Neuronal stem cell (in vitro differentiated cells): ENCODE measurements at regions not wholly inside any gene's neighbourhood (a gene's known extent, or its start where the extent isn't known, plus 50 kb on each side); places are given as distances from the start of the nearest gene placed in this dataset.

Experiments used
- DNase-seq: peaks from one replicate; pipeline ENCODE4 v3.0.0-alpha.2; 2013; ENCODE audit warnings: low spot score
- H2AFZ ChIP-seq: one replicate; pipeline ENCODE4 v1.6.1; 2013; ENCODE audit warnings: mild to moderate bottlenecking, low read length, inconsistent platforms
- H2AK5ac ChIP-seq: 2 replicates; pipeline ENCODE4 v1.6.1; 2013; ENCODE audit warnings: low read depth, mild to moderate bottlenecking, inconsistent platforms, low read length, moderate library complexity, mixed read lengths
- H2BK120ac ChIP-seq: 2 replicates; pipeline ENCODE4 v1.6.1; 2013; ENCODE audit warnings: low read depth, mild to moderate bottlenecking, inconsistent platforms, low read length, moderate library complexity, mixed read lengths
- H2BK12ac ChIP-seq: one replicate; pipeline ENCODE4 v1.6.1; 2013; ENCODE audit warnings: low read length, inconsistent platforms
- H2BK15ac ChIP-seq: 2 replicates; pipeline ENCODE4 v1.6.1; 2013; ENCODE audit warnings: mild to moderate bottlenecking, low read length, inconsistent platforms, mixed read lengths
- H2BK5ac ChIP-seq: one replicate; pipeline ENCODE4 v1.6.1; 2013; ENCODE audit warnings: inconsistent platforms, mild to moderate bottlenecking, low read length, moderate library complexity
- H3K14ac ChIP-seq: one replicate; pipeline ENCODE4 v1.6.1; 2013; ENCODE audit warnings: low read length, inconsistent platforms
- H3K18ac ChIP-seq: 2 replicates; pipeline ENCODE4 v1.6.1; 2013; ENCODE audit warnings: low read length, inconsistent platforms
- H3K23ac ChIP-seq: 2 replicates; pipeline ENCODE4 v1.6.1; 2013; ENCODE audit warnings: low read depth, mild to moderate bottlenecking, mixed read lengths, low read length, inconsistent platforms; ENCODE audit not compliant: poor library complexity
- H3K27ac ChIP-seq: replicated peaks from 3 replicates; pipeline ENCODE4 v1.5.1; 2013; ENCODE audit warnings: low read length, inconsistent platforms
- H3K27me3 ChIP-seq, 3 experiments: 2 replicates each; pipeline ENCODE4 v1.6.1; 2013; ENCODE audit warnings: low read length in 3 of 3, mild to moderate bottlenecking in 2 of 3, inconsistent platforms in 1 of 3, low read depth in 1 of 3, mixed read lengths in 1 of 3, moderate library complexity in 1 of 3; ENCODE audit not compliant: control insufficient read depth in 3 of 3, insufficient read depth in 3 of 3
- H3K36me3 ChIP-seq, 2 donors: replicated peaks in 1 of 2; 2 replicates each; pipeline ENCODE4 v1.6.1; 2013; ENCODE audit warnings: low read length in 2 of 2; ENCODE audit not compliant: control insufficient read depth in 2 of 2, insufficient read depth in 2 of 2
- H3K4ac ChIP-seq: 2 replicates; pipeline ENCODE4 v1.6.1; 2013; ENCODE audit warnings: inconsistent platforms, mild to moderate bottlenecking, low read length, moderate library complexity
- H3K4me1 ChIP-seq, 2 donors: 1 replicate in 1 of 2; 2 replicates in 1 of 2; pipeline ENCODE4 v1.6.1; 2013; ENCODE audit warnings: low read length in 2 of 2, low read depth in 1 of 2; ENCODE audit not compliant: control insufficient read depth in 2 of 2, insufficient read depth in 1 of 2
- H3K4me2 ChIP-seq: one replicate; pipeline ENCODE4 v1.6.1; 2013; ENCODE audit warnings: mild to moderate bottlenecking, low read length, inconsistent platforms; ENCODE audit not compliant: insufficient read depth, poor library complexity, severe bottlenecking
- H3K4me3 ChIP-seq, 2 donors: 2 replicates each; pipeline ENCODE4 v1.5.1; 2013; ENCODE audit warnings: low read length in 2 of 2, mild to moderate bottlenecking in 2 of 2, inconsistent platforms in 1 of 2, moderate library complexity in 1 of 2
- H3K79me1 ChIP-seq: one replicate; pipeline ENCODE4 v1.6.1; 2013; ENCODE audit warnings: low read depth, mild to moderate bottlenecking, inconsistent platforms, low read length, moderate library complexity
- H3K9ac ChIP-seq: one replicate; pipeline ENCODE4 v1.6.1; 2013; ENCODE audit warnings: mild to moderate bottlenecking, low read depth, low read length, inconsistent platforms; ENCODE audit not compliant: poor library complexity
- H3K9me3 ChIP-seq, 2 donors: replicated peaks in 1 of 2; 2 replicates each; pipeline versions ENCODE3 to v1.6.1; 2013; ENCODE audit warnings: low read length in 2 of 2, mild to moderate bottlenecking in 2 of 2, inconsistent platforms in 1 of 2, low read depth in 1 of 2, mixed read lengths in 1 of 2, moderate library complexity in 1 of 2; ENCODE audit not compliant: control insufficient read depth in 2 of 2, insufficient read depth in 1 of 2
- H4K8ac ChIP-seq: one replicate; pipeline ENCODE4 v1.6.1; 2013; ENCODE audit warnings: low read depth, mild to moderate bottlenecking, inconsistent platforms, low read length, moderate library complexity
- H4K91ac ChIP-seq: one replicate; pipeline ENCODE4 v1.6.1; 2013; ENCODE audit warnings: low read length, low read depth, mild to moderate bottlenecking, inconsistent platforms; ENCODE audit not compliant: poor library complexity
- WGBS, 2 donors: extraction: QIAGEN DNeasy Blood & Tissue Kit; methylation state at CpG; one replicate each; pipeline ENCODE4 v1.1.7; 2013; ENCODE audit warnings: missing lambda C conversion rate in 2 of 2, mixed read lengths in 1 of 2; ENCODE audit not compliant: insufficient read length in 2 of 2, insufficient replicate concordance in 1 of 2; ENCODE audit errors: extremely low coverage in 2 of 2; 5-methylcytosine and 5-hydroxymethylcytosine counted together

DNA sequence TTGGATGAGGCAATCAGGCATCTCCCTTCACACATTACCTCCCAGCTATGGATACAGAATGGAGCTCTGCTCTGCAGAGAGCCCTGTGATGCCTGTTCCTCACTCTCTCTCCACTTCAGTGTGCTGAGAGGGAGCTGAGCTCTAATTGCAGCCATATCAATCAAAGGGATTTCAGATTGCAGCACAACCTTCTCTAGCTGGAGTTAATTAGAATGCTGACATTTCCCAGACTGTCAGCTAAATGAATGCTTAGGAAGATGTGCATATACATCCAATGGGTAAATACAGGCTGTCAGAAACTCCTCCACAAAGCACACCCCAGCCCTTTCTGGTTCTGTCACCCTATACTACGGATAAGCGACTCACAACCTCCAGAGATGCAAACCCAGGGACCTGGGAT is 402.6 kb downstream of the EIPR1 start:
- Histone ChIP-seq H3K23ac (no peak overlapping the region), H2BK15ac (no peak overlapping the region)

DNA sequence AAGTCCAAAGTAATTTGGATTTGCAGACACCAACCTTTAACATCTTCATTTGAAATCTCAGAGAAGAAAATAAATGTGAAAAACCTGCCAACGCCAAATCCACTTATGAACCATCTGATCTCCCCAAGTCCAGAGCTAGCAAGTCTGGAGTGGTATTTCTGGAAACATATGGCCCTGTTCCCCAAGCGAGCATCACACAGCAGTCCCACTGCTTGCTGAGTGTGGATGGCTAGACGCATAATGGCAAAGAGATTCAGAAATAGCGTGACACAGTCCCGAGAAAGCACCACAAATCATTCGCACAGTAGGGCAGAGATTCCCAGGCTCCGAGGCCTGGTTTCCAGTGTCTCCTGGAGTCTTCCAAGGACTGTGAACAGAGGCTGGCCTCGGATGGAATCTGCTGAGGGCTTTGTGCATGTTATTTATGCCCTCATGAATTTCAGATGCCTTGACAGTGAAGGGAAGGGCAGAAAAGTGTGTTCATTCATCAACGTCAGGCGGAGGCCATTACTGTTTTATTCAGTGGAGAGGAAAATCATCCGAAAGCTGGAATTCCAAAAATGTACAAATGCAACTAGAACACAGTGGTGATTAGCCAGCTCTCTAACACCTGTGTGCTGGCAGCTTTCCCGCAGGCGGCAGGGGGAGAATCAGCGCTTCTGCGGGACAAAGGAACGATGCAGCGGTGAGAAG is 417.0 kb downstream of the EIPR1 start:
- H3K18ac ChIP-seq, result peak overlapping the region; percentile 60
- whole genome bisulfite sequencing, 2 donors, result no CpG with 5 or more reads among the region's 17 CpGs

More for the DNA sequence above, 402.6 kb downstream of the EIPR1 start:
- peaks cover 0 to 5% of the 10 kb centered on the region in 2 donors for H3K9me3 ChIP-seq
- no peak overlapping the region for H3K27ac ChIP-seq
- no peak overlapping the region for H3K18ac ChIP-seq
- H4K91ac ChIP-seq, result no peak overlapping the region
- peaks cover 0 to 2% of the 10 kb centered on the region in 2 donors for H3K36me3 ChIP-seq
- no peak overlapping the region for H2AK5ac ChIP-seq
- no peak overlapping the region for H4K8ac ChIP-seq
- no peaks in the 10 kb centered on the region for H3K27me3 ChIP-seq
- H3K4me2 ChIP-seq, result no peak overlapping the region
- no peak overlapping the region for H3K4me3 ChIP-seq
- H2BK5ac ChIP-seq, result no peak overlapping the region
- H3K4ac ChIP-seq, result no peak overlapping the region
- no CpG with 5 or more reads among the region's 2 CpGs for WGBS, 2 donors
- no peak overlapping the region for H2AFZ ChIP-seq
- H3K79me1 ChIP-seq, result no peaks in the 10 kb centered on the region
- H3K14ac ChIP-seq, result no peak overlapping the region
- no peaks in the 10 kb centered on the region for H3K4me1 ChIP-seq
- no peak for DNase-seq
- no peak overlapping the region for H3K9ac ChIP-seq
- no peak overlapping the region for H2BK12ac ChIP-seq
- H2BK120ac ChIP-seq, result no peak overlapping the region

DNA sequence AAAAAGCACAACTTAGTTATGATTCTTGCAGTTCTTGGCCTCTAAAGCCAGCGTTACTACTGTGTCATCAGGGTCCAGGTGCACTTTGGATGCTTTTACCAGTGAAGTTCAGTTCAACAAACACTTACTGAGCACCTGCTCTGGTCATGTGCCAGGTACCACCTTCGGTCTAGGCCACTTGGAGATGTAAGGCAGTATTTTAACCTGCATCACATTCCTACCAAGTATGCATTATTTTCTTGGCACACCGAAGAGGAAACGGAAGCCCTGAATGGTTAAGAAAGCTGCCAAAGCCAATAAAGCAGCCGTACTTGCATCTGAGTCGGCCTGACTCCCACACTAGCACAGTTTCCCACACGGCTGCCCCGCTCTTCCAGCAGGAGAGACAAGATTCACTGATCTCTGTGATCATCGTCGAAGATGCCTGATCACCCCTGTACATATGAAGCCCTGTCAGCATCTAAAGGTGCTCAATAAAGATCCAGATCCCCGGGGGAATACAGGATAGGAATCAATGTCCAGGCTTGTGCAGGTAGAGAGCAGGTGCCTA is 427.1 kb downstream of the EIPR1 start:
- Histone ChIP-seq H3K27me3 (no peaks in the 10 kb centered on the region), H2AK5ac (no peak overlapping the region), H3K27ac (no peak overlapping the region), H3K9me3 (peaks cover 0 to 7% of the 10 kb centered on the region in 2 donors), H2BK12ac (no peak overlapping the region), H3K4me1 (peaks cover 0 to 6% of the 10 kb centered on the region in 2 donors), H4K8ac (no peak overlapping the region), H3K36me3 (no peaks in the 10 kb centered on the region), H3K23ac (no peak overlapping the region), H3K14ac (no peak overlapping the region), H4K91ac (no peak overlapping the region), H3K4me2 (no peak overlapping the region), H3K4ac (no peak overlapping the region), H2AFZ (no peak overlapping the region), H3K4me3 (no peak overlapping the region), H3K79me1 (no peaks in the 10 kb centered on the region), H2BK15ac (no peak overlapping the region), H2BK120ac (no peak overlapping the region), H2BK5ac (no peak overlapping the region), H3K9ac (no peak overlapping the region), H3K18ac (no peak overlapping the region)
- DNase-seq, result no peak
- no CpG with 5 or more reads among the region's 11 CpGs for WGBS, 2 donors

More for the DNA sequence above, 417.0 kb downstream of the EIPR1 start:
- Histone ChIP-seq H3K27ac (peak overlapping the region; percentile 32), H2AFZ (peak overlapping the region; percentile 64), H3K79me1 (no peaks in the 10 kb centered on the region), H4K8ac (no peak overlapping the region), H4K91ac (no peak overlapping the region), H3K9ac (no peak overlapping the region), H2BK5ac (no peak overlapping the region), H2BK12ac (no peak overlapping the region), H3K14ac (no peak overlapping the region), H3K23ac (no peak overlapping the region), H3K4me2 (no peak overlapping the region), H3K36me3 (no peaks in the 10 kb centered on the region), H2AK5ac (no peak overlapping the region), H3K9me3 (no peaks in the 10 kb centered on the region), H2BK15ac (no peak overlapping the region), H3K4me1 (peaks cover 2 to 6% of the 10 kb centered on the region in 2 donors), H3K27me3 (no peaks in the 10 kb centered on the region), H2BK120ac (no peak overlapping the region), H3K4me3 (no peak overlapping the region), H3K4ac (no peak overlapping the region)
- DNase-seq, result no peak

DNA sequence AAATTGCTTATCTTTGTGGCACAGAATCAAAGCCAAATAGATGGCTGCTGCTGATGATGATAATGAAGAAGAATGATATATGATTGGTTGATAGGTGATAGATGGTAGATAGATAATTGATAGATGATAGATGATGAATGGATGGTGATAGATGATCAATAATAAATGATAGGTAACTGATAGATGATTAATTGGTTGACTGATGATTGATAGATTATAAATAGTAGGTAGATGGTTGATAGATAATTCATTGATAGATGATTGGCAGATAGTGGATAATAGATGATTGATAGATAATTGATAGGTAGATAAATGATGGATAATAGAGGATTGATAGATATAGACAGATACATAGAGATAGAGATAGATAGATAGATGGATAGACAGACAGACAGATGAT is 430.2 kb downstream of the EIPR1 start:
- H4K8ac ChIP-seq, result no peak overlapping the region
- H4K91ac ChIP-seq, result no peak overlapping the region
- H3K9ac ChIP-seq, result no peak overlapping the region
- no peak overlapping the region for H3K4me3 ChIP-seq
- H3K27ac ChIP-seq, result no peak overlapping the region
- H3K4me2 ChIP-seq, result no peak overlapping the region
- H2BK15ac ChIP-seq, result no peak overlapping the region
- H2BK5ac ChIP-seq, result no peak overlapping the region
- no peak for DNase-seq
- peaks cover 0 to 7% of the 10 kb centered on the region in 2 donors for H3K9me3 ChIP-seq
- H3K79me1 ChIP-seq, result no peaks in the 10 kb centered on the region
- H2BK12ac ChIP-seq, result no peak overlapping the region
- no peaks in the 10 kb centered on the region for H3K36me3 ChIP-seq
- no peak overlapping the region for H2BK120ac ChIP-seq
- H3K27me3 ChIP-seq, result no peaks in the 10 kb centered on the region
- no peak overlapping the region for H2AK5ac ChIP-seq
- no peak overlapping the region for H3K23ac ChIP-seq
- H3K18ac ChIP-seq, result no peak overlapping the region
- no peak overlapping the region for H2AFZ ChIP-seq
- peaks cover 0 to 6% of the 10 kb centered on the region in 2 donors for H3K4me1 ChIP-seq
- no peak overlapping the region for H3K14ac ChIP-seq
- no peak overlapping the region for H3K4ac ChIP-seq
